BE2C (cell line): ENCODE measurements at regions not wholly inside any gene's neighbourhood (a gene's known extent, or its start where the extent isn't known, plus 50 kb on each side); places are given as distances from the start of the nearest gene placed in this dataset.

Experiments used
- DNase-seq: peaks from one replicate; pipeline ENCODE4 v3.0.0-alpha.2; 2020
- H3K27me3 ChIP-seq: fragments of 250-450 bp; sonication (Bioruptor Pico); 2 replicates; pipeline ENCODE4 v1.5.1; 2020; ENCODE audit warnings: mild to moderate bottlenecking
- H3K36me3 ChIP-seq: fragments of 250-450 bp; sonication (Bioruptor Pico); 2 replicates; pipeline ENCODE4 v1.5.1; 2020; ENCODE audit warnings: mild to moderate bottlenecking
- H3K4me1 ChIP-seq: fragments of 250-450 bp; sonication (Bioruptor Pico); 2 replicates; pipeline ENCODE4 v1.5.1; 2020
- H3K4me3 ChIP-seq: 2 replicates; pipeline ENCODE4 v1.5.1; 2011; ENCODE audit warnings: low read depth, low read length
- H3K9me3 ChIP-seq: fragments of 250-450 bp; sonication (Bioruptor Pico); 2 replicates; pipeline ENCODE4 v1.5.1; 2020
- TF ChIP-seq, protein P1 (sequence below): IDR thresholded peaks from 2 replicates; pipeline ENCODE4 v1.5.1; 2012; ENCODE audit warnings: mild to moderate bottlenecking, low read depth, low read length

DNA sequence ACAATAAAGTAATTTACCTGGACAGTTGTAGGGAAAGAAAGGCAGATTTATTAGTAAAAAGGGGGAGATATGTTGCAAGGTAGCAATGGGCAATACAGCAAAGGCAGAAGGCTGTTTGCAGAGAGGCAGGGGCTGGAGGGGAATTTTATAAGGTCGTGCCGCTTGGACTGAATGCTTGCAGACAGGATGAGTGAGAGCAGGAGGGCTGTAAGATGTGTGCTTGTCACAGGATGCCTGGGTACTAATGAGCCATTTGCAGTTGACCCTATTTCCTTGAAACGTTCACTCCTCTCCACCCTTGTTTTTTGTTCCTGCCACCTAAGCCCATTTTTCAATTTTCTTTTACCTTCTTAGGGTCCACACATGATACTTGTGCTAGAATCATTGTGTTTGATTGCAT, 214.7 kb downstream of the TRAM1L1 start:
- Histone ChIP-seq H3K4me1 (no peaks in the 10 kb centered on the region), H3K9me3 (no peaks in the 10 kb centered on the region), H3K27me3 (no peaks in the 10 kb centered on the region), H3K4me3 (no peak overlapping the region), H3K36me3 (no peaks in the 10 kb centered on the region)
- DNase-seq: no peak
- TF ChIP-seq, protein P1, sequence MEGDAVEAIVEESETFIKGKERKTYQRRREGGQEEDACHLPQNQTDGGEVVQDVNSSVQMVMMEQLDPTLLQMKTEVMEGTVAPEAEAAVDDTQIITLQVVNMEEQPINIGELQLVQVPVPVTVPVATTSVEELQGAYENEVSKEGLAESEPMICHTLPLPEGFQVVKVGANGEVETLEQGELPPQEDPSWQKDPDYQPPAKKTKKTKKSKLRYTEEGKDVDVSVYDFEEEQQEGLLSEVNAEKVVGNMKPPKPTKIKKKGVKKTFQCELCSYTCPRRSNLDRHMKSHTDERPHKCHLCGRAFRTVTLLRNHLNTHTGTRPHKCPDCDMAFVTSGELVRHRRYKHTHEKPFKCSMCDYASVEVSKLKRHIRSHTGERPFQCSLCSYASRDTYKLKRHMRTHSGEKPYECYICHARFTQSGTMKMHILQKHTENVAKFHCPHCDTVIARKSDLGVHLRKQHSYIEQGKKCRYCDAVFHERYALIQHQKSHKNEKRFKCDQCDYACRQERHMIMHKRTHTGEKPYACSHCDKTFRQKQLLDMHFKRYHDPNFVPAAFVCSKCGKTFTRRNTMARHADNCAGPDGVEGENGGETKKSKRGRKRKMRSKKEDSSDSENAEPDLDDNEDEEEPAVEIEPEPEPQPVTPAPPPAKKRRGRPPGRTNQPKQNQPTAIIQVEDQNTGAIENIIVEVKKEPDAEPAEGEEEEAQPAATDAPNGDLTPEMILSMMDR: no peak

DNA sequence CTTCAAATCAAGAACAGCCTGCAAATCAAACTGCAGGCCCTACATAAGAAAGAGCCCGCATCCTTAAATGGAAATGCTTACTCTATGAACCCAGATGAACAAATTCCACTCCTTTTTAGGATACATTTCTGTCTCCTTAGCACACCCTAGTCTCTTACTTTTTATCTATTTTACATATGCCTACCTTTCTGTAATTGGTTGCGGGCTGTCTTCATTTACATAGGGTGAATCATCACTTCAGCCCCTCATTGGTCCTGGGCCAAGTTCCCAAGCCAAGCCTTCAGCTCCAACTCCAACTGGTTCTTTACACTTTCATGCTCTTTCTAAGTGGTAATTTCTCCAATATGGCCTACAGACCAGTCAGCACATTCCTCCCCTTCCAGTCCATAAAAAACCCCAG, 219.3 kb downstream of the TRAM1L1 start:
- DNase-seq: no peak
- TF ChIP-seq, protein P1: no peak
- Histone ChIP-seq H3K36me3 (no peaks in the 10 kb centered on the region), H3K9me3 (no peaks in the 10 kb centered on the region), H3K4me3 (no peak overlapping the region), H3K27me3 (no peaks in the 10 kb centered on the region), H3K4me1 (no peaks in the 10 kb centered on the region)

DNA sequence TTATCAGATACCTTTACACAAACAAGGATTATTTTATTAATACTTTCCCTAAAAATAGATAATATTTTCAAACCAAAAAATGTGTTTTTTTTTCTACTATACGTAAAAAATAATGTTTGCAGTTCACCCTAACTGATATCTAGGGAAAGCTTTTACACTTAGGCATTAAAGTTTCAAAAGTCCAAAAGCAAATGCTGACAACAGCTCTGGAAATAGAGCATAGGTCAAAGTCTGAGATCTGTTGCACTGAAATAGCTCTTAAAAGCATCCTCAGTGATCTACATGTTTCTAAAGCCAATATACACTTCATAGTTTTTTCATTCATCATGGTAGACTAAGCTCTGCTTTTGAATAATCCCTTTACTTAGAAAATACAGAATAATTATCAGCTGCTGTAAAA, 222.8 kb downstream of the TRAM1L1 start:
- Histone ChIP-seq H3K9me3 (no peaks in the 10 kb centered on the region), H3K36me3 (no peaks in the 10 kb centered on the region), H3K4me1 (no peaks in the 10 kb centered on the region), H3K27me3 (no peaks in the 10 kb centered on the region), H3K4me3 (no peak overlapping the region)
- TF ChIP-seq, protein P1: no peak
- DNase-seq: no peak

DNA sequence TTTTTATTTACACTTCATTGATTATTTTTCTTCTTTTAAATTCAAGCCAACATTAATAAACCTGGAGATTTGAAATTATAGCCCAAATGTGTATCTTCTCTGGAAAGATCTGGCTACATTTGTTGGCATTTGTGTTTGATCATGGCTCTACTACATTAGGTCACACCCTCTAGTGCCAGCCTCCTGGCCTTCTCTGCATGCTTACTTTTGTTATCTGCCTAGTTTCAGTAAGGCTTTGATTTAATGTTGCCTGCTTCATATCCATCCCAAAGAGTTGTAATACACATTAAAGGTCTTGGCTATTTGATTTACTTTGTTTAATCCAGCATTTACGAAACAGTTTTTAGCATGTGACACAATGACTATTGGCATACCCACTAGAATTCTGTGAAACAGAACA, 224.5 kb downstream of the TRAM1L1 start:
- TF ChIP-seq, protein P1: no peak
- Histone ChIP-seq H3K9me3 (no peaks in the 10 kb centered on the region), H3K36me3 (no peaks in the 10 kb centered on the region), H3K4me1 (no peaks in the 10 kb centered on the region), H3K4me3 (no peak overlapping the region), H3K27me3 (no peaks in the 10 kb centered on the region)
- no peak for DNase-seq

DNA sequence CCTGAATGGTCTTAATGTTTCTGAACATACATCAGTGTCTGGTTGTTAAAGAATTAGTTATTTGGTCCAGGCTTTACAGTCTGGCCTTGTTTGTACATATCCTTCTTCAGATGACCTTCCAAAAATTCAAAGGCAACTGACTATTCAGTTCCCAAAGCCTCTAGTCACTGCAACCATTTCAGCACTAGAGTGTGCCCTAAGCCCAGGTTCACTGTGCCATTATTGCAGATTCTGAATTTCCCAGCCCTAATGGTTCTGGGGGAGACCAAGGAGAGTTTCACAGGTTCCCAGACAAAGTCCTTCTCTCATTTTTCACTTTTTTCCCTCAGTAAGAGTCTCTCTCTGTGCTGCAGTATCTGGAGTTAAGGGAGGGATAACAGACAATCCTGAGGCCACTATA, 235.8 kb downstream of the TRAM1L1 start:
- no peak overlapping the region for H3K4me3 ChIP-seq
- no peak for DNase-seq
- no peaks in the 10 kb centered on the region for H3K27me3 ChIP-seq
- H3K4me1 ChIP-seq: peaks cover 5% of the 10 kb centered on the region; the same call in 1 of the 2 replicates
- H3K36me3 ChIP-seq: no peaks in the 10 kb centered on the region
- TF ChIP-seq, protein P1: peak; percentile 68
- H3K9me3 ChIP-seq: no peaks in the 10 kb centered on the region

DNA sequence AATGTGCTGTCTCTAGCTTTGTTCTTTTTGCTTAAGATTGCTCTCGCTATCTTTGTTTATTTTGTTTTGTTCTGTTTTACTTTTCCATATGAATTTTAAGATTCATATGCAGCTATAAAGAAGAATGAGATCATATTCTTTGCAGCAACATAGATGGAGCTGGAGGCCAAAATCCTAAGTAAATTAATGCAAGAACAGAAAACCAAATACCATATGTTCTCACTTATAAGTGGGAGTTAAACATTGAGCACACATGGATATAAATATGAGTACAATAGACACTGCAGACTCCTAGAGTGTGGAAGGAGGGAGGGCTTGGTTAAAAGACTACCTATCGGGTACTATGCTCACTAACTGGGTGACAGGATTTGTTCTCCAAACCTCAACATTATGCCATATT, 237.8 kb downstream of the TRAM1L1 start:
- no peaks in the 10 kb centered on the region for H3K36me3 ChIP-seq
- no peak overlapping the region for H3K4me3 ChIP-seq
- TF ChIP-seq, protein P1: no peak
- DNase-seq: no peak
- H3K4me1 ChIP-seq: peaks cover 5% of the 10 kb centered on the region; the same call in 1 of the 2 replicates
- no peaks in the 10 kb centered on the region for H3K9me3 ChIP-seq
- no peaks in the 10 kb centered on the region for H3K27me3 ChIP-seq
